ENCODE measurements at regions not wholly inside any gene's neighbourhood (a gene's known extent, or its start where the extent isn't known, plus 50 kb on each side); places are given as distances from the start of the nearest gene placed in this dataset.

- TF ChIP-seq POLR2A (IDR thresholded peaks at IDR 0.05) (no peak), CTCF (IDR thresholded peaks at IDR 0.05) (no peak)
These were observed 78.9 kb upstream of the ANKRD28 start for GRCh38 chr3:15876669-15877068.
